Brain pericyte (primary cell): ENCODE measurements at regions not wholly inside any gene's neighbourhood (a gene's known extent, or its start where the extent isn't known, plus 50 kb on each side); places are given as distances from the start of the nearest gene placed in this dataset.
A peak's percentile ranks its signal among the peaks of the same experiment; 100 is the strongest.
"Not testable (repeated sequence)": the region's sequence is repeated elsewhere in the genome, so short reads cannot be mapped to it uniquely, and the experiment has no call there.

Experiments used
- DNase-seq: peaks from one replicate; pipeline ENCODE4 v3.0.0-alpha.2; 2012; ENCODE audit warnings: low read depth, low spot score

GRCh38 chr2:7523481-7524120 is 606.4 kb downstream of the RNF144A start:
- no peak for DNase-seq

- DNase-seq: no peak
Observed at GRCh38 chr2:7524195-7524594, 607.0 kb downstream of the RNF144A start.

GRCh38 chr2:7525746-7526145 is 608.5 kb downstream of the RNF144A start:
- no peak for DNase-seq

- no peak for DNase-seq
Observed at GRCh38 chr2:7527165-7527722, 610.0 kb downstream of the RNF144A start.

GRCh38 chr2:7530001-7530400 is 612.8 kb downstream of the RNF144A start:
- no peak for DNase-seq

- no peak for DNase-seq
Observed at GRCh38 chr2:7539077-7539476, 621.9 kb downstream of the RNF144A start.

- DNase-seq: peak; percentile 55
Observed at GRCh38 chr2:7539760-7540159, 622.5 kb downstream of the RNF144A start.

GRCh38 chr2:7552825-7553570 is 635.8 kb downstream of the RNF144A start:
- DNase-seq: no peak

GRCh38 chr2:7555260-7555659 is 638.0 kb downstream of the RNF144A start:
- DNase-seq: no peak

- no peak for DNase-seq
Observed at GRCh38 chr2:7557376-7557775, 640.2 kb downstream of the RNF144A start.

GRCh38 chr2:7559791-7560190 is 642.6 kb downstream of the RNF144A start:
- no peak for DNase-seq

- no peak for DNase-seq
Observed at GRCh38 chr2:7566382-7566881, 649.2 kb downstream of the RNF144A start.

GRCh38 chr2:7567116-7567515 is 649.9 kb downstream of the RNF144A start:
- DNase-seq: not testable (repeated sequence)

- DNase-seq: no peak
Observed at GRCh38 chr2:7567646-7568045, 650.4 kb downstream of the RNF144A start.

- no peak for DNase-seq
Observed at GRCh38 chr2:7570247-7570646, 653.0 kb downstream of the RNF144A start.

GRCh38 chr2:7571701-7572100 is 654.5 kb downstream of the RNF144A start:
- no peak for DNase-seq

- no peak for DNase-seq
Observed at GRCh38 chr2:7572450-7572849, 655.2 kb downstream of the RNF144A start.

- no peak for DNase-seq
Observed at GRCh38 chr2:7573166-7573825, 656.1 kb downstream of the RNF144A start.

GRCh38 chr2:7574385-7574784 is 657.2 kb downstream of the RNF144A start:
- no peak for DNase-seq

- no peak for DNase-seq
Observed at GRCh38 chr2:7577769-7578168, 660.6 kb downstream of the RNF144A start.

- no peak for DNase-seq
Observed at GRCh38 chr2:7584017-7584416, 666.8 kb downstream of the RNF144A start.

- DNase-seq: no peak
Observed at GRCh38 chr2:7586898-7587297, 669.7 kb downstream of the RNF144A start.
